Neural cell (in vitro differentiated cells): ENCODE measurements at regions not wholly inside any gene's neighbourhood (a gene's known extent, or its start where the extent isn't known, plus 50 kb on each side); places are given as distances from the start of the nearest gene placed in this dataset.

ENCODE experiments used
- H2AFZ ChIP-seq: fragments of 200-600, 300-800 bp; sonication (generic), shearing (Covaris generic); 2 replicates; pipeline ENCODE4 v1.6.0; 2014; ENCODE audit warnings: low read depth, mild to moderate bottlenecking, antibody characterized with exemption, low read length, moderate library complexity
- H3F3A ChIP-seq: fragments of 200-600 bp; shearing (Covaris generic); 2 replicates; pipeline ENCODE4 v1.6.1; 2016; ENCODE audit warnings: mild to moderate bottlenecking, moderate library complexity, mixed read lengths, antibody characterized with exemption, low read length; ENCODE audit not compliant: insufficient read depth, poor library complexity, severe bottlenecking
- H3K27ac ChIP-seq: fragments of 200-600, 300-800 bp; sonication (generic), shearing (Covaris generic); 2 replicates; pipeline ENCODE4 v1.5.1; 2014; ENCODE audit warnings: mild to moderate bottlenecking, low read length, moderate library complexity
- H3K27me3 ChIP-seq: fragments of 300-800, 200-600 bp; sonication (generic), shearing (Covaris generic); 2 replicates; pipeline ENCODE4 v1.6.0; 2014; ENCODE audit warnings: mild to moderate bottlenecking, low read depth, low read length, moderate library complexity; ENCODE audit not compliant: insufficient read depth
- H3K36me3 ChIP-seq: fragments of 300-800, 200-600 bp; sonication (generic), shearing (Covaris generic); 2 replicates; pipeline ENCODE4 v1.5.1; 2014; ENCODE audit warnings: mild to moderate bottlenecking, antibody characterized with exemption, low read length, moderate library complexity; ENCODE audit not compliant: insufficient read depth
- H3K4me2 ChIP-seq: fragments of 300-800, 200-600 bp; sonication (generic), shearing (Covaris generic); 2 replicates; pipeline ENCODE4 v1.6.0; 2014; ENCODE audit warnings: mild to moderate bottlenecking, low read length
- H3K4me3 ChIP-seq: fragments of 300-800, 200-600 bp; sonication (generic), shearing (Covaris generic); 2 replicates; pipeline ENCODE4 v1.5.1; 2014; ENCODE audit warnings: mild to moderate bottlenecking, low read length, moderate library complexity
- H3K79me2 ChIP-seq: fragments of 200-600 bp; shearing (Covaris generic); replicated peaks from 2 replicates; pipeline ENCODE4 v1.6.0; 2014; ENCODE audit warnings: mild to moderate bottlenecking, low read length, moderate library complexity; ENCODE audit not compliant: insufficient read depth
- H3K9ac ChIP-seq: fragments of 300-800, 200-600 bp; sonication (generic), shearing (Covaris generic); 2 replicates; pipeline ENCODE4 v1.6.1; 2016; ENCODE audit warnings: mild to moderate bottlenecking, low read length, mixed read lengths
- H3K9me2 ChIP-seq: fragments of 200-600 bp; shearing (Covaris generic); 2 replicates; pipeline ENCODE4 v1.6.1; 2016; ENCODE audit warnings: mild to moderate bottlenecking, low read length, mixed read lengths; ENCODE audit not compliant: insufficient read depth
- H3K9me3 ChIP-seq: fragments of 200-600, 300-800 bp; sonication (generic), shearing (Covaris generic); 2 replicates; pipeline ENCODE4 v1.6.1; 2016; ENCODE audit warnings: mild to moderate bottlenecking, mixed run types, low read length, moderate library complexity, mixed read lengths
- H4K20me1 ChIP-seq: fragments of 200-600 bp; shearing (Covaris generic); 2 replicates; pipeline ENCODE4 v1.6.1; 2016; ENCODE audit warnings: mild to moderate bottlenecking, mixed run types; ENCODE audit not compliant: insufficient read depth
- EP300 ChIP-seq: fragments of 450-650 bp; conservative IDR thresholded peaks from 2 replicates; pipeline ENCODE4 v1.6.1; 2014; ENCODE audit warnings: antibody characterized with exemption, mild to moderate bottlenecking, moderate library complexity; ENCODE audit not compliant: poor library complexity, severe bottlenecking
- EZH2 ChIP-seq: fragments of 200-600, 300-800 bp; shearing (Covaris generic), sonication (generic); IDR thresholded peaks from 2 replicates; pipeline ENCODE4 v1.6.1; 2014; ENCODE audit warnings: antibody characterized with exemption, low read length, borderline replicate concordance, mild to moderate bottlenecking; ENCODE audit not compliant: insufficient read depth, poor library complexity, severe bottlenecking
- MXI1 ChIP-seq: fragments of 450-650 bp; conservative IDR thresholded peaks from 2 replicates; pipeline ENCODE4 v1.6.1; 2014; ENCODE audit warnings: antibody characterized with exemption, mild to moderate bottlenecking; ENCODE audit not compliant: poor library complexity, severe bottlenecking
- POLR2AphosphoS5 ChIP-seq: IDR thresholded peaks from 2 replicates; pipeline ENCODE4 v1.6.1; 2012
- RAD21 ChIP-seq: fragments of 450-650 bp; conservative IDR thresholded peaks from 2 replicates; pipeline ENCODE4 v1.6.1; 2014; ENCODE audit warnings: antibody characterized with exemption, mild to moderate bottlenecking, moderate library complexity
- SMC3 ChIP-seq: fragments of 450-650 bp; conservative IDR thresholded peaks from 2 replicates; pipeline ENCODE4 v1.6.1; 2014; ENCODE audit warnings: antibody characterized with exemption, mild to moderate bottlenecking, moderate library complexity; ENCODE audit not compliant: poor library complexity
- TAF1 ChIP-seq: IDR thresholded peaks from 2 replicates; pipeline ENCODE4 v1.6.1; 2012; ENCODE audit warnings: low read depth
- TF ChIP-seq, protein P1 (sequence below): IDR thresholded peaks from 2 replicates; pipeline ENCODE4 v1.6.1; 2012; ENCODE audit warnings: borderline replicate concordance
- TF ChIP-seq, protein P2 (sequence below): fragments of 450-650 bp; IDR thresholded peaks from 2 replicates; pipeline ENCODE4 v1.5.1; 2014; ENCODE audit warnings: antibody characterized with exemption, mild to moderate bottlenecking, moderate library complexity; ENCODE audit not compliant: poor library complexity, severe bottlenecking

DNA sequence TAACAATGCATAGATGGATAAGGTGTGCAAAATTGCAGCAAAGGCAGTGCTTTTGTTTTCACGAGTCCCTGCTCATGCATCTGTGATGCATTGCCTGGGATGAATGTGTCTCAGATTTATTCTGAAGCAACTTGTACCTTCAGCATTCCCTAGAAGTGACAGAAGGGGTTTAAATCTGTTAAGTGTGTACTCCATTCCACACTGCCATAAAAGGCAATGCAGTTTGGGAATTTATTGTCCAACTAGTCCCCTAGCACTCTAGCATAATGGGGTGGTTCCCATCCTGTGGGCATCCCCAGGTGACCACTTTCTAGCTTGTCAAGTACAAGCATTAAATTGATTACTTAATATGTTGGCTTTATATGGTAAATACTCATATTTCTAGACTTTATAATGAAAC lies 306.5 kb upstream of the CBLB start (continued):
- TF ChIP-seq, protein P1, sequence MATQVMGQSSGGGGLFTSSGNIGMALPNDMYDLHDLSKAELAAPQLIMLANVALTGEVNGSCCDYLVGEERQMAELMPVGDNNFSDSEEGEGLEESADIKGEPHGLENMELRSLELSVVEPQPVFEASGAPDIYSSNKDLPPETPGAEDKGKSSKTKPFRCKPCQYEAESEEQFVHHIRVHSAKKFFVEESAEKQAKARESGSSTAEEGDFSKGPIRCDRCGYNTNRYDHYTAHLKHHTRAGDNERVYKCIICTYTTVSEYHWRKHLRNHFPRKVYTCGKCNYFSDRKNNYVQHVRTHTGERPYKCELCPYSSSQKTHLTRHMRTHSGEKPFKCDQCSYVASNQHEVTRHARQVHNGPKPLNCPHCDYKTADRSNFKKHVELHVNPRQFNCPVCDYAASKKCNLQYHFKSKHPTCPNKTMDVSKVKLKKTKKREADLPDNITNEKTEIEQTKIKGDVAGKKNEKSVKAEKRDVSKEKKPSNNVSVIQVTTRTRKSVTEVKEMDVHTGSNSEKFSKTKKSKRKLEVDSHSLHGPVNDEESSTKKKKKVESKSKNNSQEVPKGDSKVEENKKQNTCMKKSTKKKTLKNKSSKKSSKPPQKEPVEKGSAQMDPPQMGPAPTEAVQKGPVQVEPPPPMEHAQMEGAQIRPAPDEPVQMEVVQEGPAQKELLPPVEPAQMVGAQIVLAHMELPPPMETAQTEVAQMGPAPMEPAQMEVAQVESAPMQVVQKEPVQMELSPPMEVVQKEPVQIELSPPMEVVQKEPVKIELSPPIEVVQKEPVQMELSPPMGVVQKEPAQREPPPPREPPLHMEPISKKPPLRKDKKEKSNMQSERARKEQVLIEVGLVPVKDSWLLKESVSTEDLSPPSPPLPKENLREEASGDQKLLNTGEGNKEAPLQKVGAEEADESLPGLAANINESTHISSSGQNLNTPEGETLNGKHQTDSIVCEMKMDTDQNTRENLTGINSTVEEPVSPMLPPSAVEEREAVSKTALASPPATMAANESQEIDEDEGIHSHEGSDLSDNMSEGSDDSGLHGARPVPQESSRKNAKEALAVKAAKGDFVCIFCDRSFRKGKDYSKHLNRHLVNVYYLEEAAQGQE = no peak

DNA sequence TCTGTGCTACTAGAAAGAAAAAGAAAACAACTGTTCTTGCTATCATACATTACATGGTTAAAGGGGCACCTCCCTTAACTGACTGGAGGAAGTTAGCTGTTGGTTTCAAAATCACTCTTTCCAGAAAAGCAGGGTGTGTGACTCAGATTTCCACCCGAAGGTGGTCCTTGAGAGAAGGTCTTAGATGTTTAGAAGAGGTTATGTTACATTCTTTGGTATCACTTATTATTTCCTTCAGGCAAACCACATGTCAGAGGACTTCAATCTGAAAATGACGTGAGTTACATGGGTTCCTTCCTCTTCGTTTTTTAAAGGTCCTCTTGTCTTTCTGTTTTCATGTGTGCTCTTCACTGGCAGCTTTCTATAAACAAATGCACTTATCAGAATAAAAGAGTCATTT lies 307.9 kb upstream of the CBLB start:
- Histone ChIP-seq H4K20me1 (no peaks in the 10 kb centered on the region), H3K79me2 (no peaks in the 10 kb centered on the region), H2AFZ (no peak overlapping the region), H3K27me3 (no peaks in the 10 kb centered on the region), H3K4me2 (no peak overlapping the region), H3K36me3 (no peaks in the 10 kb centered on the region), H3K9ac (no peak overlapping the region), H3K27ac (no peak overlapping the region), H3F3A (peaks cover 3% of the 10 kb centered on the region), H3K4me3 (no peak overlapping the region), H3K9me3 (no peaks in the 10 kb centered on the region), H3K9me2 (no peaks in the 10 kb centered on the region)
- no peak for TF ChIP-seq TAF1
- no peak for TF ChIP-seq MXI1
- TF ChIP-seq EP300 = no peak
- no peak for TF ChIP-seq EZH2
- TF ChIP-seq RAD21 = no peak
- TF ChIP-seq, protein P1 = no peak
- TF ChIP-seq, protein P2, sequence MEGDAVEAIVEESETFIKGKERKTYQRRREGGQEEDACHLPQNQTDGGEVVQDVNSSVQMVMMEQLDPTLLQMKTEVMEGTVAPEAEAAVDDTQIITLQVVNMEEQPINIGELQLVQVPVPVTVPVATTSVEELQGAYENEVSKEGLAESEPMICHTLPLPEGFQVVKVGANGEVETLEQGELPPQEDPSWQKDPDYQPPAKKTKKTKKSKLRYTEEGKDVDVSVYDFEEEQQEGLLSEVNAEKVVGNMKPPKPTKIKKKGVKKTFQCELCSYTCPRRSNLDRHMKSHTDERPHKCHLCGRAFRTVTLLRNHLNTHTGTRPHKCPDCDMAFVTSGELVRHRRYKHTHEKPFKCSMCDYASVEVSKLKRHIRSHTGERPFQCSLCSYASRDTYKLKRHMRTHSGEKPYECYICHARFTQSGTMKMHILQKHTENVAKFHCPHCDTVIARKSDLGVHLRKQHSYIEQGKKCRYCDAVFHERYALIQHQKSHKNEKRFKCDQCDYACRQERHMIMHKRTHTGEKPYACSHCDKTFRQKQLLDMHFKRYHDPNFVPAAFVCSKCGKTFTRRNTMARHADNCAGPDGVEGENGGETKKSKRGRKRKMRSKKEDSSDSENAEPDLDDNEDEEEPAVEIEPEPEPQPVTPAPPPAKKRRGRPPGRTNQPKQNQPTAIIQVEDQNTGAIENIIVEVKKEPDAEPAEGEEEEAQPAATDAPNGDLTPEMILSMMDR = no peak
- TF ChIP-seq SMC3 = no peak
- TF ChIP-seq POLR2AphosphoS5 = no peak
